CD4-positive, alpha-beta memory T cell (primary cell): ENCODE measurements at regions not wholly inside any gene's neighbourhood (a gene's known extent, or its start where the extent isn't known, plus 50 kb on each side); places are given as distances from the start of the nearest gene placed in this dataset.

Experiments
- CTCF ChIA-PET: fragments of 350-600 bp; sonication (Branson Sonifier 250); formaldehyde crosslinking; loops from one replicate; lab custom pipeline; 2021; ENCODE audit warnings: inconsistent platforms; ENCODE audit not compliant: partially characterized antibody; lab: Charles Lee
- POLR2A ChIA-PET: fragments of 350-600 bp; sonication (Branson Sonifier 250); formaldehyde crosslinking; loops from one replicate; lab custom pipeline; 2021; ENCODE audit not compliant: partially characterized antibody; lab: Charles Lee
- DNase-seq, 5 donors: peaks; one replicate each; pipeline versions ENCODE4 v3.0.0 to v3.0.0-alpha.2; 2020 to 2022; ENCODE audit warnings: mixed read lengths in 1 of 5
- H3K27ac ChIP-seq: one replicate; pipeline ENCODE4 v1.7.0; 2013; ENCODE audit warnings: low read depth, low read length
- H3K27me3 ChIP-seq: 2 replicates; pipeline ENCODE4 v1.7.0; 2013; ENCODE audit warnings: mild to moderate bottlenecking, low read length, moderate library complexity; ENCODE audit not compliant: insufficient read depth
- H3K36me3 ChIP-seq: 2 replicates; pipeline ENCODE4 v1.7.0; 2013; ENCODE audit warnings: mild to moderate bottlenecking, low read length, moderate library complexity; ENCODE audit not compliant: insufficient read depth
- H3K4me1 ChIP-seq: 2 replicates; pipeline ENCODE4 v1.7.0; 2013; ENCODE audit warnings: mild to moderate bottlenecking, low read length, moderate library complexity; ENCODE audit not compliant: insufficient read depth
- H3K4me3 ChIP-seq, 2 donors: one replicate each; pipeline ENCODE4 v1.7.0; 2013; ENCODE audit warnings: low read length in 2 of 2, mild to moderate bottlenecking in 1 of 2
- H3K9me3 ChIP-seq, 2 donors: one replicate each; pipeline ENCODE4 v1.7.0; 2013; ENCODE audit warnings: low read length in 2 of 2, control low read depth in 1 of 2; ENCODE audit not compliant: control insufficient read depth in 1 of 2
- H3K27ac Mint-ChIP-seq, 7 donors: one replicate each; pipeline ENCODE4 v1.8.0; 2020 to 2021; ENCODE audit warnings: mixed read lengths in 7 of 7, mild to moderate bottlenecking in 6 of 7, inconsistent platforms in 3 of 7, moderate library complexity in 3 of 7
- H3K27me3 Mint-ChIP-seq, 2 donors: one replicate each; pipeline ENCODE4 v1.8.0; 2020 to 2021; ENCODE audit warnings: mixed read lengths in 2 of 2
- H3K36me3 Mint-ChIP-seq, 2 donors: one replicate each; pipeline ENCODE4 v1.8.0; 2020 to 2021; ENCODE audit warnings: mixed read lengths in 2 of 2, inconsistent platforms in 1 of 2, mild to moderate bottlenecking in 1 of 2
- H3K4me1 Mint-ChIP-seq, 4 donors: one replicate each; pipeline ENCODE4 v1.8.0; 2020 to 2021; ENCODE audit warnings: mixed read lengths in 4 of 4, mild to moderate bottlenecking in 1 of 4
- H3K4me3 Mint-ChIP-seq, 8 donors: one replicate each; pipeline ENCODE4 v1.8.0; 2020 to 2021; ENCODE audit warnings: mixed read lengths in 8 of 8, mild to moderate bottlenecking in 7 of 8, moderate library complexity in 6 of 8, inconsistent platforms in 3 of 8
- H3K9me3 Mint-ChIP-seq, 8 donors: one replicate each; pipeline ENCODE4 v1.8.0; 2020 to 2021; ENCODE audit warnings: mixed read lengths in 8 of 8, mild to moderate bottlenecking in 5 of 8, inconsistent platforms in 3 of 8, moderate library complexity in 1 of 8
- intact Hi-C: fragments of 100-400 bp; cut with micrococcal nuclease; formaldehyde crosslinking; loops from one replicate; pipeline ENCODE4 v1.15.1; 2023

GRCh38 chr7:41501466-41501865 is 201.4 kb downstream of the INHBA start:
- intact Hi-C loops: no loop called here
- peaks cover 0 to 1% of the 10 kb centered on the region in 2 donors for H3K27me3 Mint-ChIP-seq
- Histone ChIP-seq H3K4me1 (no peaks in the 10 kb centered on the region), H3K4me3 (no peak overlapping the region), H3K27me3 (no peaks in the 10 kb centered on the region), H3K9me3 (no peaks in the 10 kb centered on the region), H3K27ac (no peak overlapping the region), H3K36me3 (no peaks in the 10 kb centered on the region)
- H3K36me3 Mint-ChIP-seq: no peaks in the 10 kb centered on the region
- H3K4me3 Mint-ChIP-seq: no peak overlapping the region
- no peak overlapping the region for H3K27ac Mint-ChIP-seq
- H3K9me3 Mint-ChIP-seq: peaks cover 0 to 14% (median 5%) of the 10 kb centered on the region in 8 donors
- no peak for DNase-seq
- POLR2A ChIA-PET: no interaction called here
- H3K4me1 Mint-ChIP-seq: no peaks in the 10 kb centered on the region
- CTCF ChIA-PET: no interaction called here

- POLR2A ChIA-PET: no interaction called here
- Histone ChIP-seq H3K27ac (no peak overlapping the region), H3K27me3 (no peaks in the 10 kb centered on the region), H3K36me3 (no peaks in the 10 kb centered on the region), H3K9me3 (no peaks in the 10 kb centered on the region), H3K4me1 (no peaks in the 10 kb centered on the region), H3K4me3 (no peak overlapping the region)
- Mint-ChIP-seq H3K4me1 (no peaks in the 10 kb centered on the region), H3K27me3 (peaks cover 0 to 1% of the 10 kb centered on the region in 2 donors), H3K4me3 (no peak overlapping the region), H3K36me3 (no peaks in the 10 kb centered on the region), H3K9me3 (peaks cover 0 to 14% (median 5%) of the 10 kb centered on the region in 8 donors), H3K27ac (no peak overlapping the region)
- intact Hi-C loops: no loop called here
- DNase-seq: no peak
- CTCF ChIA-PET: no interaction called here
Observed at GRCh38 chr7:41501006-41501405, 201.9 kb downstream of the INHBA start.

- Histone ChIP-seq H3K4me1 (no peaks in the 10 kb centered on the region), H3K27ac (no peak overlapping the region), H3K9me3 (no peaks in the 10 kb centered on the region), H3K27me3 (no peaks in the 10 kb centered on the region), H3K4me3 (no peak overlapping the region), H3K36me3 (no peaks in the 10 kb centered on the region)
- H3K9me3 Mint-ChIP-seq: peaks cover 0 to 7% (median 1%) of the 10 kb centered on the region in 8 donors
- H3K36me3 Mint-ChIP-seq: no peaks in the 10 kb centered on the region
- no peak overlapping the region for H3K4me3 Mint-ChIP-seq
- intact Hi-C loops: no loop called here
- no peak overlapping the region for H3K27ac Mint-ChIP-seq
- ChIA-PET POLR2A (no interaction called here), CTCF (no interaction called here)
- H3K4me1 Mint-ChIP-seq: no peaks in the 10 kb centered on the region
- no peak for DNase-seq
- no peaks in the 10 kb centered on the region for H3K27me3 Mint-ChIP-seq
Observed at GRCh38 chr7:41492603-41493002, 210.3 kb downstream of the INHBA start.

- Mint-ChIP-seq H3K36me3 (no peaks in the 10 kb centered on the region), H3K4me3 (no peak overlapping the region), H3K27ac (no peak overlapping the region), H3K9me3 (peaks cover 0 to 5% (median 1%) of the 10 kb centered on the region in 8 donors), H3K27me3 (no peaks in the 10 kb centered on the region), H3K4me1 (no peaks in the 10 kb centered on the region)
- CTCF ChIA-PET: no interaction called here
- no peak overlapping the region for H3K27ac ChIP-seq
- intact Hi-C loops: no loop called here
- H3K27me3 ChIP-seq: no peaks in the 10 kb centered on the region
- no peaks in the 10 kb centered on the region for H3K4me1 ChIP-seq
- H3K36me3 ChIP-seq: no peaks in the 10 kb centered on the region
- POLR2A ChIA-PET: no interaction called here
- H3K4me3 ChIP-seq: no peak overlapping the region
- H3K9me3 ChIP-seq: no peaks in the 10 kb centered on the region
- DNase-seq: no peak
Observed at GRCh38 chr7:41491883-41492471, 210.9 kb downstream of the INHBA start.

- no peaks in the 10 kb centered on the region for H3K9me3 ChIP-seq
- no peaks in the 10 kb centered on the region for H3K27me3 ChIP-seq
- no peaks in the 10 kb centered on the region for H3K36me3 ChIP-seq
- Mint-ChIP-seq H3K4me1 (no peaks in the 10 kb centered on the region), H3K36me3 (no peaks in the 10 kb centered on the region), H3K9me3 (peaks cover 0 to 4% (median 1%) of the 10 kb centered on the region in 8 donors), H3K4me3 (no peak overlapping the region), H3K27ac (no peak overlapping the region), H3K27me3 (no peaks in the 10 kb centered on the region)
- H3K27ac ChIP-seq: no peak overlapping the region
- no peak for DNase-seq
- ChIA-PET CTCF (no interaction called here), POLR2A (no interaction called here)
- intact Hi-C loops: no loop called here
- no peaks in the 10 kb centered on the region for H3K4me1 ChIP-seq
- H3K4me3 ChIP-seq: no peak overlapping the region
Observed at GRCh38 chr7:41491308-41491707, 211.6 kb downstream of the INHBA start.

GRCh38 chr7:41489885-41490284 is 213.0 kb downstream of the INHBA start:
- intact Hi-C loops: no loop called here
- Histone ChIP-seq H3K4me1 (no peaks in the 10 kb centered on the region), H3K9me3 (no peaks in the 10 kb centered on the region), H3K27me3 (no peaks in the 10 kb centered on the region), H3K36me3 (no peaks in the 10 kb centered on the region), H3K27ac (no peak overlapping the region), H3K4me3 (no peak overlapping the region)
- Mint-ChIP-seq H3K27me3 (no peaks in the 10 kb centered on the region), H3K27ac (no peak overlapping the region), H3K9me3 (peaks cover 0 to 4% (median 1%) of the 10 kb centered on the region in 8 donors), H3K4me3 (no peak overlapping the region), H3K36me3 (no peaks in the 10 kb centered on the region), H3K4me1 (no peaks in the 10 kb centered on the region)
- ChIA-PET CTCF (no interaction called here), POLR2A (no interaction called here)
- no peak for DNase-seq

GRCh38 chr7:41487229-41487940 is 215.5 kb downstream of the INHBA start:
- no peak overlapping the region for H3K27ac Mint-ChIP-seq
- no peaks in the 10 kb centered on the region for H3K36me3 Mint-ChIP-seq
- no peak overlapping the region for H3K4me3 Mint-ChIP-seq
- ChIA-PET POLR2A (no interaction called here), CTCF (no interaction called here)
- H3K27me3 ChIP-seq: no peaks in the 10 kb centered on the region
- H3K36me3 ChIP-seq: no peaks in the 10 kb centered on the region
- H3K4me3 ChIP-seq: no peak overlapping the region
- intact Hi-C loops: no loop called here
- no peaks in the 10 kb centered on the region for H3K27me3 Mint-ChIP-seq
- H3K9me3 Mint-ChIP-seq: peaks cover 0 to 4% (median 0%) of the 10 kb centered on the region in 8 donors
- no peaks in the 10 kb centered on the region for H3K4me1 Mint-ChIP-seq
- H3K4me1 ChIP-seq: no peaks in the 10 kb centered on the region
- no peak for DNase-seq
- no peak overlapping the region for H3K27ac ChIP-seq
- H3K9me3 ChIP-seq: no peaks in the 10 kb centered on the region
